BJ (cell line): ENCODE measurements at regions not wholly inside any gene's neighbourhood (a gene's known extent, or its start where the extent isn't known, plus 50 kb on each side); places are given as distances from the start of the nearest gene placed in this dataset.
"Not testable (repeated sequence)": the region's sequence is repeated elsewhere in the genome, so short reads cannot be mapped to it uniquely, and the experiment has no call there.

ENCODE experiments used
- CTCF ChIA-PET: fragments of 350-600 bp; formaldehyde crosslinking; extraction: SDS; loops from one replicate; lab custom pipeline; 2021; ENCODE audit warnings: antibody characterized with exemption, inconsistent platforms; lab: Yijun Ruan, JAX
- POLR2A ChIA-PET: fragments of 300-600 bp; sonication (Branson Sonifier 250); formaldehyde crosslinking; extraction: SDS; loops from one replicate; lab custom pipeline; 2021; ENCODE audit warnings: antibody characterized with exemption; lab: Charles Lee
- DNase-seq: peaks from one replicate; pipeline ENCODE4 v3.0.0-alpha.2; 2011; ENCODE audit warnings: low read depth
- H3K27me3 ChIP-seq: 2 replicates; pipeline ENCODE4 v1.6.0; 2011; ENCODE audit warnings: low read length; ENCODE audit not compliant: control insufficient read depth, insufficient read depth
- H3K36me3 ChIP-seq: 2 replicates; pipeline ENCODE4 v1.5.1; 2011; ENCODE audit warnings: low read length; ENCODE audit not compliant: control insufficient read depth, insufficient read depth
- H3K4me3 ChIP-seq: 2 replicates; pipeline ENCODE4 v1.5.1; 2011; ENCODE audit warnings: low read depth, mild to moderate bottlenecking, control low read depth, low read length
- TF ChIP-seq, protein P1 (sequence below): IDR thresholded peaks from 2 replicates; pipeline ENCODE4 v1.5.1; 2011; ENCODE audit warnings: low read depth, mild to moderate bottlenecking, control low read depth, inconsistent platforms, low read length, moderate library complexity; ENCODE audit not compliant: insufficient read depth

DNA sequence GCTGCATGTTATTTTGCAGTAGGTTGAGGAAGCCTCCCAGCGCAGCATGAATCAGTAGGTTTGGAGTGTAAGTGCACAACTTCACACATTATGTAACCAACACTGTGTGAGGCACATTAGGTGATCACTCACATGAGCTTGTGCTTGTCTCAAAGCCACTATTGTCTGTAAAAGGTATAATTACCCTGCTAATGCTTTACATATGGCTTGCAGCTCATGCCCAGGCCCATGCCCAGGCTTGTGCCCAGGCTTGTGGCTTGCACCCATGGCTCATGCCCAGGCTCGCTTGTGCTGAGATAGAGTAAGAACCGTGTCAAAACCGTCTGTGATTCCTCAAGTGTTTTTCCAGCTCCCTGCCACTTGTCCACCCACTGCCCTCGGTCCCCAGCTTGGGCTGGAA is 596.3 kb downstream of the LTN1 start:
- POLR2A ChIA-PET, result no interaction called here
- Histone ChIP-seq H3K36me3 (no peaks in the 10 kb centered on the region), H3K4me3 (no peak overlapping the region), H3K27me3 (no peaks in the 10 kb centered on the region)
- DNase-seq, result no peak
- CTCF ChIA-PET, result no interaction called here
- TF ChIP-seq, protein P1, sequence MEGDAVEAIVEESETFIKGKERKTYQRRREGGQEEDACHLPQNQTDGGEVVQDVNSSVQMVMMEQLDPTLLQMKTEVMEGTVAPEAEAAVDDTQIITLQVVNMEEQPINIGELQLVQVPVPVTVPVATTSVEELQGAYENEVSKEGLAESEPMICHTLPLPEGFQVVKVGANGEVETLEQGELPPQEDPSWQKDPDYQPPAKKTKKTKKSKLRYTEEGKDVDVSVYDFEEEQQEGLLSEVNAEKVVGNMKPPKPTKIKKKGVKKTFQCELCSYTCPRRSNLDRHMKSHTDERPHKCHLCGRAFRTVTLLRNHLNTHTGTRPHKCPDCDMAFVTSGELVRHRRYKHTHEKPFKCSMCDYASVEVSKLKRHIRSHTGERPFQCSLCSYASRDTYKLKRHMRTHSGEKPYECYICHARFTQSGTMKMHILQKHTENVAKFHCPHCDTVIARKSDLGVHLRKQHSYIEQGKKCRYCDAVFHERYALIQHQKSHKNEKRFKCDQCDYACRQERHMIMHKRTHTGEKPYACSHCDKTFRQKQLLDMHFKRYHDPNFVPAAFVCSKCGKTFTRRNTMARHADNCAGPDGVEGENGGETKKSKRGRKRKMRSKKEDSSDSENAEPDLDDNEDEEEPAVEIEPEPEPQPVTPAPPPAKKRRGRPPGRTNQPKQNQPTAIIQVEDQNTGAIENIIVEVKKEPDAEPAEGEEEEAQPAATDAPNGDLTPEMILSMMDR, result no peak

- ChIA-PET POLR2A (no interaction called here), CTCF (interaction anchor here (1.7 kb wide), 1 partner anchor 11 kb away, joined by 3 read pairs; no protein-coding TSS in a partner anchor)
- no peak overlapping the region for H3K4me3 ChIP-seq
- DNase-seq, result no peak
- TF ChIP-seq, protein P1, result no peak
- H3K36me3 ChIP-seq, result no peaks in the 10 kb centered on the region
- H3K27me3 ChIP-seq, result no peaks in the 10 kb centered on the region
Measured at GRCh38 chr21:28393279-28393678, 599.4 kb downstream of the LTN1 start.

DNA sequence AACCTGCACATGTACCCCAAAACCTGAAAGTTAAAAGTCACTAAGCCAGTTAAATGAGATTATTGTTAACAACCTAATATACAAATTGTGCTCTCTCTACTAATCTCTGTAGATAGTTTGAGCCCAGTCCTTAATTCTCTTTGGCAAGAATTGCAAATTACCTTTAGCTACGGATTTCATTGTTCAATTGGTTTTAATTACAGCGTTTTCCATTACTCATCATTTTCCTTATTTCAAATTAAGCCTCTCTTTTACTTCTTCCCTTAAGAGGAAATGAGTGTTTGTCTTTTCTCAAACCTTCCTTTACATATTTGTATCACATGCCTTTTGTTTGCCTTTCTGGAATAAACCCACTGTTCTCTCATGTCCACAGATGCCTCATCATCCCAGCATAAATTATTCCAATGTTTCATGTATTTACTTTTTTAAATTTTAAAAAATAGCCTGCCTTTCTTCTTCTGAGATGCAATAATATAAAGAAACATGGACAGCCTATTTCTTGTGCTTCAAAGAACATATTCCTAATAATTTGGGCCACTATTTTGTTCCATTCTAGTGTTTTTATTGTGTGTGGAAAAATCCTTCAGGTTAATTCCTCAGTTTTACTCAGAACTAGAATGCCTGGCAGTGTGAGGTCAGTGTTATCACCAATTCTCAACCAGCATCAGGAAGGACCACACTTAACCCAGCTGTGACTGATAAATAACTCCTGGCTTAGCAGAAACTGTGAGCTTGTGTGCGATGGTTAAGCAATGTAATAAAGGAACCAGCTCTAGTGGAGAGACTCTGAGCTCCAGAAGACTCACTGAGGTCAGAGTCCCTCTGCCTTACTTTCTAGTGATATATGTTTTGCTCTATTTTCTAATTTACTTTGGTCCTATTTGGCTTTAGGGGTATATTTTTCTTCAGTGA is 600.5 kb downstream of the LTN1 start:
- ChIA-PET CTCF (interaction anchor here (0.8 kb wide), 1 partner anchor 20 kb away, joined by 3 read pairs; no protein-coding TSS in a partner anchor), POLR2A (no interaction called here)
- DNase-seq, result no peak
- Histone ChIP-seq H3K27me3 (no peaks in the 10 kb centered on the region), H3K36me3 (no peaks in the 10 kb centered on the region), H3K4me3 (no peak overlapping the region)
- TF ChIP-seq, protein P1, result no peak

GRCh38 chr21:28387220-28387619 is 605.5 kb downstream of the LTN1 start:
- ChIA-PET CTCF (no interaction called here), POLR2A (no interaction called here)
- no peak for DNase-seq
- TF ChIP-seq, protein P1, result no peak
- Histone ChIP-seq H3K4me3 (no peak overlapping the region), H3K36me3 (no peaks in the 10 kb centered on the region), H3K27me3 (no peaks in the 10 kb centered on the region)

GRCh38 chr21:28385845-28386244 is 606.8 kb downstream of the LTN1 start:
- Histone ChIP-seq H3K4me3 (no peak overlapping the region), H3K36me3 (no peaks in the 10 kb centered on the region), H3K27me3 (no peaks in the 10 kb centered on the region)
- CTCF ChIA-PET, result no interaction called here
- no peak for DNase-seq
- POLR2A ChIA-PET, result no interaction called here
- TF ChIP-seq, protein P1, result no peak

- DNase-seq, H3K27me3 ChIP-seq, POLR2A ChIA-PET, H3K4me3 ChIP-seq, H3K36me3 ChIP-seq: not testable (repeated sequence)
- CTCF ChIA-PET, result interaction anchor here (1.0 kb wide), 1 partner anchor 13 kb away, joined by 3 read pairs; no protein-coding TSS in a partner anchor
Measured at GRCh38 chr21:28381000-28381745, 611.5 kb downstream of the LTN1 start.
